Stimulated activated naive B cell treated with anti-CD40 and anti-IgM and Interleukin-4, amounts not matched to agents 10 μg/mL and 1 μg/mL and 100 μg/mL, for 72 hours (primary cell): ENCODE measurements at regions not wholly inside any gene's neighbourhood (a gene's known extent, or its start where the extent isn't known, plus 50 kb on each side); places are given as distances from the start of the nearest gene placed in this dataset.
"Not testable (repeated sequence)": the region's sequence is repeated elsewhere in the genome, so short reads cannot be mapped to it uniquely, and the experiment has no call there.

Experiments used
- ATAC-seq, 2 donors: fragments of 150-1000 bp; cut with Tn5 transposase; replicated peaks; 2 replicates each; pipeline ENCODE4 v1.10.0; 2021; ENCODE audit warnings: moderate library complexity in 1 of 2
- DNase-seq: peaks from one replicate; pipeline ENCODE4 v3.0.0; 2021
- H3K27ac Mint-ChIP-seq: one replicate; pipeline ENCODE4 v1.8.0; 2022; ENCODE audit warnings: mild to moderate bottlenecking, mixed read lengths
- H3K27me3 Mint-ChIP-seq, 2 donors: one replicate each; pipeline ENCODE4 v1.8.0; 2022; ENCODE audit warnings: mixed read lengths in 2 of 2
- H3K36me3 Mint-ChIP-seq, 2 donors: one replicate each; pipeline ENCODE4 v1.8.0; 2022; ENCODE audit warnings: mixed read lengths in 2 of 2, mild to moderate bottlenecking in 1 of 2
- H3K4me1 Mint-ChIP-seq, 2 donors: one replicate each; pipeline ENCODE4 v1.8.0; 2022; ENCODE audit warnings: mixed read lengths in 2 of 2, mild to moderate bottlenecking in 1 of 2
- H3K4me3 Mint-ChIP-seq, 2 donors: one replicate each; pipeline ENCODE4 v1.8.0; 2022; ENCODE audit warnings: mild to moderate bottlenecking in 2 of 2, mixed read lengths in 2 of 2, moderate library complexity in 1 of 2
- H3K9me3 Mint-ChIP-seq, 2 donors: one replicate each; pipeline ENCODE4 v1.8.0; 2022; ENCODE audit warnings: mixed read lengths in 2 of 2, mild to moderate bottlenecking in 1 of 2

DNA sequence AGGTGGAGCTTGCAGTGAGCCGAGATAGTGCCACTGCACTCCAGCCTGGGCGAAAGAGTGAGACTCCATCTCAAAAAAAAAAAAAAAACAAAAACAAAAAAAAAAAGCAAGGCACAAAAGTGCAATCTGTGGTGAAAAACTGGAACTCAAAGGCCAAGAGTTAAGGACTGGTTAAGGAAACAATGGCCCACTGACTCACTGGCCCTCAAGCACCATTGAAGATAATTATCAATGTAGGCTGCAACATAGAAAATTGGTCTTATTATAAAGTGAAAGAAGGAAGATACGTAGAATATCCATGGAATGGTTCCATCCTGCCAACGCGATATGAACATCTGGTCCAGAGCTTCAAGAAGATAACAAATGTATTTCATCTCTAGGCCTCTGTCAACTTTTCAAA lies 444.2 kb downstream of the SOX9 start:
- no peak for ATAC-seq

GRCh38 chr17:72565758-72566157 lies 444.9 kb downstream of the SOX9 start:
- H3K4me3 Mint-ChIP-seq, result no peak overlapping the region
- H3K36me3 Mint-ChIP-seq, result no peaks in the 10 kb centered on the region
- H3K4me1 Mint-ChIP-seq, result peaks cover 0 to 3% of the 10 kb centered on the region in 2 donors
- no peak overlapping the region for H3K27ac Mint-ChIP-seq
- DNase-seq (no peak), ATAC-seq (no peak)
- H3K9me3 Mint-ChIP-seq, result no peaks in the 10 kb centered on the region
- peaks cover 5 to 7% of the 10 kb centered on the region in 2 donors for H3K27me3 Mint-ChIP-seq

More for the DNA sequence above, 444.2 kb downstream of the SOX9 start:
- no peak for DNase-seq
- H3K27ac Mint-ChIP-seq, result no peak overlapping the region
- peaks cover 5 to 7% of the 10 kb centered on the region in 2 donors for H3K27me3 Mint-ChIP-seq
- no peaks in the 10 kb centered on the region for H3K36me3 Mint-ChIP-seq
- H3K9me3 Mint-ChIP-seq, result no peaks in the 10 kb centered on the region
- H3K4me1 Mint-ChIP-seq, result peaks cover 0 to 3% of the 10 kb centered on the region in 2 donors
- H3K4me3 Mint-ChIP-seq, result no peak overlapping the region

- no peaks in the 10 kb centered on the region for H3K9me3 Mint-ChIP-seq
- ATAC-seq (no peak), DNase-seq (no peak)
- H3K27me3 Mint-ChIP-seq, result peaks cover 9 to 10% of the 10 kb centered on the region in 2 donors
- H3K27ac Mint-ChIP-seq, result no peak overlapping the region
- H3K4me3 Mint-ChIP-seq, result no peak overlapping the region
- no peaks in the 10 kb centered on the region for H3K36me3 Mint-ChIP-seq
- H3K4me1 Mint-ChIP-seq, result peaks cover 0 to 3% of the 10 kb centered on the region in 2 donors
These were observed 446.1 kb downstream of the SOX9 start for GRCh38 chr17:72566671-72567484.

- ATAC-seq, result no peak
- Mint-ChIP-seq H3K27ac (no peak overlapping the region), H3K36me3 (no peaks in the 10 kb centered on the region), H3K4me1 (peaks cover 0 to 3% of the 10 kb centered on the region in 2 donors), H3K4me3 (no peak overlapping the region), H3K9me3 (no peaks in the 10 kb centered on the region), H3K27me3 (peaks cover 16 to 19% of the 10 kb centered on the region in 2 donors)
- DNase-seq, result no peak
These were observed 447.0 kb downstream of the SOX9 start for GRCh38 chr17:72567774-72568173.

DNA sequence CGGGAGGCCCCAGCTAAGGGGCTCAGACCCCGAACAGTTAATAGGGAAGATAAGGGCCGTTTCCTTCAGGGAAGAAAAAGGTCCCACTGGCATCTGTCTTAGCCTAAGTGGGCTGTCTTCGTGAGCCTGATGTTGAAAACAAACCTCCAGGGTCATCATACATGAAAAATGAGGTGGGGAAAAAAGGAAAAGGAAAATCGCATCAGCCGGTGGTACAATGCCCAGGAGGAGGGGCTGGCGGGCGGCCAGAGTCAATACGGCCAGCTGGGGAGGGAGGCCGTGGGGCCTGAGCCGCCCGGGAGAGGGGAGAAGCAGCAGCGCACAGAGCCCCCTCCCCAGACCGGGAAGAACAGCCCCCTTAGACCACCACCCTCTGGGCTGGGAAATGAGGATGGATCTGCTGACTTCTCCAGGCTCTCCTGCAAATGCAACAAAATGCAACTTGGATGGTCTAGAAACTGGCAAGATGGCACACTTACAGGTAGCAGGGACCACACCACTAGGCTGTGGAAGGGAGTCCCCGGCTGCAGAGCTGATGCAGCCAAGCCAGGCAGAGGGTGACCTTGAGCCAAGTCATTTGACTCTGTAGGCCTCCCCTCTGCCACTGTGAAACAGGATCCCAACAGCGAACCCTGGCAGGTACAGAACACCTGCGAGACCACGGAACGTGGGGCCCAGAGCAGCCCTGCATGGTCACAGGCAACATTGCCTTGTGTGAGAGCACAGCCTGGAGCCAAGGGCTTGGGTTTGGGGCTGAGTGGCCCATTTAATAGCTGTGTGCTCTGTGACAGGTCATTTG lies 448.5 kb downstream of the SOX9 start:
- Mint-ChIP-seq H3K9me3 (no peaks in the 10 kb centered on the region), H3K36me3 (no peaks in the 10 kb centered on the region), H3K27ac (no peak overlapping the region), H3K4me1 (peaks cover 0 to 3% of the 10 kb centered on the region in 2 donors), H3K4me3 (no peak overlapping the region), H3K27me3 (peaks cover 25% of the 10 kb centered on the region in 2 donors)
- DNase-seq (no peak), ATAC-seq (no peak)

GRCh38 chr17:72571813-72572396 lies 451.1 kb downstream of the SOX9 start:
- no peak overlapping the region for H3K27ac Mint-ChIP-seq
- ATAC-seq (no peak), DNase-seq (no peak)
- peaks cover 38 to 41% of the 10 kb centered on the region in 2 donors for H3K27me3 Mint-ChIP-seq
- no peaks in the 10 kb centered on the region for H3K9me3 Mint-ChIP-seq
- peaks cover 0 to 3% of the 10 kb centered on the region in 2 donors for H3K4me1 Mint-ChIP-seq
- no peaks in the 10 kb centered on the region for H3K36me3 Mint-ChIP-seq
- H3K4me3 Mint-ChIP-seq, result no peak overlapping the region

DNA sequence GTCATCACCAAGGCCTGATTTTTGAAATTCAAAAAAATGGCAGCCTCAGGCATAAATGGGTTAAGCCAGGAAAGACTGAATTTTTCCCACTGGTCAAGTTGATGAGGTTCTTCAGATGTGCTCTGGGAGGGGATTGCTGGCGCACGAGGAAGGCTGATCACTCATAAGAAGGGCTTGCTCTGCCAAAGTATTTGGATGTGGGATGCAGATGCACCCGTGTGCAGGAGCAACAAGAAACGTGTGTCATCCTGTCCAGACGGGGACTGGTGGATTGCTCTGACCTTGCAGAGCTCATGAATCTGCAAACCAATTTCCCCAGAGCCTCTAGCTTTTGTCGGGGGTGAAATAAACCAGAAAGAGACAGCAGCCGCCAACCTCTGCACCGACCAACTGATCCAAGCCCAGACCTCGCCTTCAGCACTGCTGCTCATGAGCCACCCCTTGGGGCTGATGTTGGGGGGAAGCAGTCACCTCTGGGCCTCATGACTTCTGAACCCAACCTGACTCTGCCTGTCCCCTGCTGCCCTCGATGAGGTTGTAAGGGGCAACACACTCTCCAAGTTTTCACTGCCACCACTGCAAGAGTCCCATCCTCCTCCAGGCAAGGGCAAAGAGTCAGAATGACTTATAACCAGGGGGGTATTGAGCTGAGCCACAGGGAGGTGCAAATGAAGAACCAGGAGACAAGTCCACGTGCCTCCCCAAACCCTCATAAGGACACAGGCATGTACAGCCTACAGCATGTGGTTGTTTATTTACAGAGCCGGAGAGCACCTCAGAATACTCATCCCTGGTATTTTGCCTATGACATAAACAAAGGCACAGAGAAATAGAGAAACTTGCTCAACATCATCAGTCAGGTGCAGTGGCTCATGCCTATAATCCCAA lies 452.0 kb downstream of the SOX9 start:
- Mint-ChIP-seq H3K27me3 (peaks cover 33 to 42% of the 10 kb centered on the region in 2 donors), H3K4me1 (no peaks in the 10 kb centered on the region), H3K4me3 (no peak overlapping the region), H3K27ac (no peak overlapping the region), H3K9me3 (no peaks in the 10 kb centered on the region), H3K36me3 (no peaks in the 10 kb centered on the region)
- DNase-seq, result no peak
- no peak for ATAC-seq

GRCh38 chr17:72573492-72573801 lies 452.6 kb downstream of the SOX9 start:
- H3K4me1 Mint-ChIP-seq, H3K36me3 Mint-ChIP-seq, H3K9me3 Mint-ChIP-seq, H3K27ac Mint-ChIP-seq, H3K4me3 Mint-ChIP-seq, DNase-seq, ATAC-seq: not testable (repeated sequence)
- H3K27me3 Mint-ChIP-seq, result peaks cover 33 to 47% of the 10 kb centered on the region in 2 donors

DNA sequence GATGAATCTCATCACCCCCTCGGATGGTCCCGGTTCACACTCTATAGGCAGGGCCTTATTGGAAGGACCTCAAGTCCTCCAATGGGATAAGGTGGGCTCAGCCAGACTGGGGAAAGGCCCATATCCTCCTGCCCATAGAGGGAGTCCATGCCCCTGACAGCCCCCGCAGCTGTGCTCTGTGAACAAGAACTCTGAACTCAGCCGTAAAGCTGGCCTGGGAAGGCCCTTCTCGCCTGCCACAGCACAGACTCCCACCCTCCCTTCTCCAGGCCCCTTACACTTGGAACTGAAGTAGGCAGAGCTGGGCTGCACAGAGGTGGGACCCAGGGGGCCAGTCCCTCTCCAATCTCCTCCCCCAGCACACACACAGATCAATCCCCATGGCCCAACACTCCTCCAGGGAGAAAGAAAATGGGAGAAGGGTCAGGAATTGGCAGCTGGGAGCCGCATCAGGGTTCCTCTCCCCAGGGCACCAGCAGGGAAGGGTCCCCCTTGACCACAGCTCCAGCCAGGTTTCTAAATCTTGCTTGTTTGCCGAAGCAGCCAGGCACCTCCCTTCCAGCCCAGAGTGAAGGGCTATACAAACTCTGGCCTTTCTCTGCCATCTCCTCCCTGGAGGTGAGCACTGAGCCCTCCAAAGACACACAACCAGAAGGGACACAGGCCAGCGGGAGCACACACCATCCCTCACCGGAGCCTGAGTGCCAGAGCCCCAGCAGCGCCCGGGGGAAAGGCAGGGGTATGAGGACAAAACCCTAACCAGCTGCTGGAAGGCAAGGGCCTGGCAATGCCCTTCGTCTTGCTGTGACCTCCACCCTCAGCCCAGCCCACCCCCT lies 454.1 kb downstream of the SOX9 start:
- Mint-ChIP-seq H3K4me3 (no peak overlapping the region), H3K27me3 (peaks cover 33 to 47% of the 10 kb centered on the region in 2 donors), H3K36me3 (no peaks in the 10 kb centered on the region), H3K4me1 (no peaks in the 10 kb centered on the region), H3K9me3 (no peaks in the 10 kb centered on the region), H3K27ac (no peak overlapping the region)
- DNase-seq, result no peak
- ATAC-seq, result no peak

- ATAC-seq, result no peak
- no peaks in the 10 kb centered on the region for H3K9me3 Mint-ChIP-seq
- DNase-seq, result no peak
- H3K36me3 Mint-ChIP-seq, result no peaks in the 10 kb centered on the region
- peaks cover 33 to 47% of the 10 kb centered on the region in 2 donors for H3K27me3 Mint-ChIP-seq
- H3K4me1 Mint-ChIP-seq, result no peaks in the 10 kb centered on the region
- no peak overlapping the region for H3K27ac Mint-ChIP-seq
- H3K4me3 Mint-ChIP-seq, result no peak overlapping the region
These were observed 454.9 kb downstream of the SOX9 start for GRCh38 chr17:72575542-72576233.

DNA sequence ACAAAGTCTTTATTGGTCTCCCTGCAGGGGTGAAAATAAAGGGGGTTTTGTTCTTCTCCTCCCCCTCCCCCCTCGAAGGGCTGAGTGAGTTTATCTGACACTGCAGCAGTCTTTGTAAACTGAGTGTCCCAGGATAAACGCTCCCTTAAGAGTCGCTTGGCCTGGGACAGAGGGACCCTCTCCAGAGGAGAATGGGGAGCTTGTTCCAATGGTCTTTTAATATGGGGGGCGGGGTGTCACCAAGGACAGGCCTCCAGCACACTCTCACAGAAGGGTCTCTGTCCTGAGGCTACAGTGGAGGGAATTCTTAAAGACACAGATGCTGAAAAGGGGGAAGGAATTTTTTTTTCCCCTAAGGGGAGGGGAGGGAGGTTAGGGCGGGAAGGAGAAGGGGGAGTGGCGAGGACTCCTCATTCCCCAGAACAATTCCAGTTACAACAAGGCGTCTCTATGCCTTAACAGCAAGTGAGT lies 455.5 kb downstream of the SOX9 start:
- no peak for DNase-seq
- peaks cover 33 to 47% of the 10 kb centered on the region in 2 donors for H3K27me3 Mint-ChIP-seq
- H3K36me3 Mint-ChIP-seq, result no peaks in the 10 kb centered on the region
- H3K27ac Mint-ChIP-seq, result no peak overlapping the region
- ATAC-seq, result no peak
- H3K4me3 Mint-ChIP-seq, result no peak overlapping the region
- H3K9me3 Mint-ChIP-seq, result no peaks in the 10 kb centered on the region
- H3K4me1 Mint-ChIP-seq, result no peaks in the 10 kb centered on the region

DNA sequence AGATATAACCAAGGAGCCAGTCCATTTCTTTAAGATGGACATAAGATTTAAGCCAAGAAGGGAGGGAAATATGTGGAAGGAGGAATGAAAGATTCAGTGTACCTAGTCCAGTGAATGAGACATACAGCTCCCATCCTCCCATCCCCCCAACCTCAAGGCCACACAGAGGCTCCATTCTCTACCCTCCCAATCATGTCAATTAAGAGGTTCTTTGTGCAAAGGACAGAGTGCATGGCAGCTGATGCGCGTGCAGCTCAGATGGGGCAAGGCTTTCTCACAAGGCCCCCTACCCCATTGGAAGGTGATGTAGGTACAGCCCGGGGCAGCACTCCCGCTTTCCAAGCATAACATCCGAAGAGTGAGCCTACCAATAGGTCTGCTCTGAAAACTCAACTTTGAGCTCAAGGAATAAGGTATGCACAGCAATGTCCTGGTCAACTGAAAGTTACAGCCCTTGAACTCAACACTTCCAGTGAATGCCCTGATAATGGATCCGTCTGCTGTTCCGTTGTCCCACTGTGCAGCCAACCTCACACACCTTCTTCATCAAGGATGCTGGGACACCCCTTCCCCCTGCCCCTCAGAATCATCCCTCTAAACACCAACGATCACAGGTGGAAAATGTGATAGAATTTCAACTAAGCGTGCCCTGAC lies 458.1 kb downstream of the SOX9 start:
- DNase-seq, result no peak
- no peaks in the 10 kb centered on the region for H3K4me1 Mint-ChIP-seq

More for the DNA sequence above, 458.1 kb downstream of the SOX9 start:
- Mint-ChIP-seq H3K36me3 (no peaks in the 10 kb centered on the region), H3K27ac (no peak overlapping the region), H3K9me3 (no peaks in the 10 kb centered on the region), H3K4me3 (no peak overlapping the region), H3K27me3 (peaks cover 17 to 28% of the 10 kb centered on the region in 2 donors)
- no peak for ATAC-seq
